BE2C (cell line): ENCODE measurements at regions not wholly inside any gene's neighbourhood (a gene's known extent, or its start where the extent isn't known, plus 50 kb on each side); places are given as distances from the start of the nearest gene placed in this dataset.

Experiments
- DNase-seq: peaks from one replicate; pipeline ENCODE4 v3.0.0-alpha.2; 2020
- H3K27me3 ChIP-seq: fragments of 250-450 bp; sonication (Bioruptor Pico); 2 replicates; pipeline ENCODE4 v1.5.1; 2020; ENCODE audit warnings: mild to moderate bottlenecking
- H3K36me3 ChIP-seq: fragments of 250-450 bp; sonication (Bioruptor Pico); 2 replicates; pipeline ENCODE4 v1.5.1; 2020; ENCODE audit warnings: mild to moderate bottlenecking
- H3K4me1 ChIP-seq: fragments of 250-450 bp; sonication (Bioruptor Pico); 2 replicates; pipeline ENCODE4 v1.5.1; 2020
- H3K4me3 ChIP-seq: 2 replicates; pipeline ENCODE4 v1.5.1; 2011; ENCODE audit warnings: low read depth, low read length
- H3K9me3 ChIP-seq: fragments of 250-450 bp; sonication (Bioruptor Pico); 2 replicates; pipeline ENCODE4 v1.5.1; 2020
- CTCF ChIP-seq: IDR thresholded peaks from 2 replicates; pipeline ENCODE4 v1.5.1; 2012; ENCODE audit warnings: mild to moderate bottlenecking, low read depth, low read length

GRCh38 chr2:221077251-221077650 is 494.9 kb downstream of the EPHA4 start:
- no peak overlapping the region for H3K4me3 ChIP-seq
- H3K4me1 ChIP-seq = no peaks in the 10 kb centered on the region
- TF ChIP-seq CTCF = no peak
- no peaks in the 10 kb centered on the region for H3K36me3 ChIP-seq
- H3K27me3 ChIP-seq = no peaks in the 10 kb centered on the region
- H3K9me3 ChIP-seq = no peaks in the 10 kb centered on the region
- no peak for DNase-seq

- H3K9me3 ChIP-seq = no peaks in the 10 kb centered on the region
- H3K27me3 ChIP-seq = no peaks in the 10 kb centered on the region
- no peak overlapping the region for H3K4me3 ChIP-seq
- no peaks in the 10 kb centered on the region for H3K36me3 ChIP-seq
- DNase-seq = no peak
- no peak for TF ChIP-seq CTCF
- no peaks in the 10 kb centered on the region for H3K4me1 ChIP-seq
These were observed 494.3 kb downstream of the EPHA4 start for GRCh38 chr2:221077799-221078198.

GRCh38 chr2:221085341-221085900 is 486.7 kb downstream of the EPHA4 start:
- H3K27me3 ChIP-seq = no peaks in the 10 kb centered on the region
- TF ChIP-seq CTCF = no peak
- DNase-seq = no peak

GRCh38 chr2:221085936-221086335 is 486.2 kb downstream of the EPHA4 start:
- Histone ChIP-seq H3K4me1 (no peaks in the 10 kb centered on the region), H3K4me3 (no peak overlapping the region), H3K36me3 (no peaks in the 10 kb centered on the region), H3K9me3 (no peaks in the 10 kb centered on the region), H3K27me3 (no peaks in the 10 kb centered on the region)
- DNase-seq = no peak
- TF ChIP-seq CTCF = no peak

More at GRCh38 chr2:221085341-221085900, 486.7 kb downstream of the EPHA4 start:
- no peaks in the 10 kb centered on the region for H3K36me3 ChIP-seq
- H3K9me3 ChIP-seq = no peaks in the 10 kb centered on the region
- no peaks in the 10 kb centered on the region for H3K4me1 ChIP-seq
- no peak overlapping the region for H3K4me3 ChIP-seq

GRCh38 chr2:221087779-221088178 is 484.3 kb downstream of the EPHA4 start:
- Histone ChIP-seq H3K4me3 (no peak overlapping the region), H3K9me3 (no peaks in the 10 kb centered on the region), H3K4me1 (no peaks in the 10 kb centered on the region), H3K36me3 (no peaks in the 10 kb centered on the region), H3K27me3 (no peaks in the 10 kb centered on the region)
- no peak for DNase-seq
- TF ChIP-seq CTCF = no peak

GRCh38 chr2:221088506-221088905 is 483.6 kb downstream of the EPHA4 start:
- Histone ChIP-seq H3K36me3 (no peaks in the 10 kb centered on the region), H3K27me3 (no peaks in the 10 kb centered on the region), H3K4me3 (no peak overlapping the region), H3K4me1 (no peaks in the 10 kb centered on the region), H3K9me3 (no peaks in the 10 kb centered on the region)
- DNase-seq = no peak
- no peak for TF ChIP-seq CTCF
